GM23338 (cell line): ENCODE measurements at regions not wholly inside any gene's neighbourhood (a gene's known extent, or its start where the extent isn't known, plus 50 kb on each side); places are given as distances from the start of the nearest gene placed in this dataset.
"Not testable (repeated sequence)": the region's sequence is repeated elsewhere in the genome, so short reads cannot be mapped to it uniquely, and the experiment has no call there.

Experiments
- ATAC-seq: fragments of 200-7000 bp; cut with Tn5 transposase; 3 replicates; pipeline ENCODE4 v1.9.1; 2020
- DNase-seq: peaks from one replicate; pipeline ENCODE4 v3.0.0-alpha.2; 2015; ENCODE audit warnings: low spot score
- H2AFZ ChIP-seq: fragments of 200-600 bp; sonication (generic); 2 replicates; pipeline ENCODE4 v1.8.0; 2016; ENCODE audit warnings: antibody characterized with exemption, mild to moderate bottlenecking, moderate library complexity
- H3F3A ChIP-seq: fragments of 200-600 bp; sonication (generic); replicated peaks from 2 replicates; pipeline ENCODE4 v1.8.0; 2017; ENCODE audit warnings: antibody characterized with exemption, mixed run types, low read depth
- H3K27ac ChIP-seq: fragments of 200-600 bp; sonication (generic); 2 replicates; pipeline ENCODE4 v1.6.1; 2016; ENCODE audit warnings: low read depth
- H3K27me3 ChIP-seq: fragments of 200-600 bp; sonication (generic); 2 replicates; pipeline ENCODE4 v1.8.0; 2016; ENCODE audit warnings: mild to moderate bottlenecking, mixed run types, moderate library complexity; ENCODE audit not compliant: insufficient read depth
- H3K36me3 ChIP-seq: fragments of 200-600 bp; sonication (generic); 2 replicates; pipeline ENCODE4 v1.8.0; 2016; ENCODE audit warnings: mild to moderate bottlenecking; ENCODE audit not compliant: insufficient read depth
- H3K4me1 ChIP-seq: fragments of 200-600 bp; sonication (generic); 2 replicates; pipeline ENCODE4 v1.8.0; 2016; ENCODE audit warnings: mild to moderate bottlenecking, moderate library complexity; ENCODE audit not compliant: insufficient read depth
- H3K4me2 ChIP-seq: fragments of 200-600 bp; sonication (generic); 2 replicates; pipeline ENCODE4 v1.7.1; 2017; ENCODE audit warnings: mixed run types
- H3K4me3 ChIP-seq: fragments of 200-600 bp; sonication (generic); 2 replicates; pipeline ENCODE4 v1.6.1; 2016; ENCODE audit warnings: mixed run types
- H3K79me2 ChIP-seq: fragments of 200-600 bp; sonication (generic); replicated peaks from 2 replicates; pipeline ENCODE4 v1.8.0; 2017; ENCODE audit warnings: mild to moderate bottlenecking; ENCODE audit not compliant: insufficient read depth
- H3K9me2 ChIP-seq: fragments of 200-600 bp; sonication (generic); 2 replicates; pipeline ENCODE4 v1.8.0; 2017; ENCODE audit not compliant: insufficient read depth
- H4K20me1 ChIP-seq: fragments of 200-600 bp; sonication (generic); replicated peaks from 2 replicates; pipeline ENCODE4 v1.8.0; 2017; ENCODE audit warnings: mild to moderate bottlenecking; ENCODE audit not compliant: insufficient read depth
- H3K27ac Mint-ChIP-seq: 2 replicates; pipeline ENCODE4 v1.8.0; 2020; ENCODE audit warnings: inconsistent platforms, mild to moderate bottlenecking, moderate library complexity, mixed read lengths
- H3K27me3 Mint-ChIP-seq: 3 replicates; pipeline ENCODE4 v1.8.0; 2022; ENCODE audit warnings: low read depth, mild to moderate bottlenecking, moderate library complexity, mixed read lengths, inconsistent platforms; ENCODE audit not compliant: insufficient read depth, poor library complexity
- H3K36me3 Mint-ChIP-seq: 3 replicates; pipeline ENCODE4 v1.8.0; 2021; ENCODE audit warnings: low read depth, mild to moderate bottlenecking, inconsistent platforms, moderate library complexity, mixed read lengths
- H3K4me1 Mint-ChIP-seq: 3 replicates; pipeline ENCODE4 v1.8.0; 2020; ENCODE audit warnings: mild to moderate bottlenecking, inconsistent platforms, mixed read lengths
- H3K4me3 Mint-ChIP-seq: 3 replicates; pipeline ENCODE4 v1.8.0; 2021; ENCODE audit warnings: moderate library complexity, mild to moderate bottlenecking, inconsistent platforms, mixed read lengths
- H3K9me3 Mint-ChIP-seq: 3 replicates; pipeline ENCODE4 v1.8.0; 2020; ENCODE audit warnings: moderate library complexity, mild to moderate bottlenecking, inconsistent platforms, mixed read lengths
- ETS1 ChIP-seq: IDR thresholded peaks from 2 replicates; pipeline ENCODE4 v1.6.1; 2016; ENCODE audit warnings: antibody characterized with exemption
- EZH2 ChIP-seq: fragments of 200-600 bp; sonication (generic); IDR thresholded peaks from one replicate; pipeline ENCODE4 v1.8.0; 2017; ENCODE audit warnings: antibody characterized with exemption, mild to moderate bottlenecking, low read depth; ENCODE audit not compliant: unreplicated experiment
- EZH2phosphoT487 ChIP-seq: fragments of 200-600 bp; sonication (generic); IDR thresholded peaks from one replicate; pipeline ENCODE4 v1.8.1; 2018; ENCODE audit warnings: antibody characterized with exemption; ENCODE audit not compliant: unreplicated experiment
- ZNF462 ChIP-seq: fragments of 250-450 bp; sonication (Bioruptor Pico); IDR thresholded peaks from 2 replicates; pipeline ENCODE4 v1.5.0; 2020; ENCODE audit warnings: mild to moderate bottlenecking, moderate library complexity

GRCh38 chr1:67611846-67612245 is 73.2 kb upstream of the GADD45A start (continued):
- TF ChIP-seq ZNF462 (CRISPR knock-in tag), result no peak

GRCh38 chr1:67612788-67613241 is 72.2 kb upstream of the GADD45A start:
- Mint-ChIP-seq H3K4me1 (no peaks in the 10 kb centered on the region; the same call in 2 of the 3 replicates), H3K27ac (no peak overlapping the region), H3K9me3 (no peaks in the 10 kb centered on the region), H3K4me3 (no peak overlapping the region), H3K36me3 (no peaks in the 10 kb centered on the region), H3K27me3 (no peaks in the 10 kb centered on the region)
- Histone ChIP-seq H3K79me2 (no peaks in the 10 kb centered on the region), H3K27ac (no peak overlapping the region), H3K27me3 (no peaks in the 10 kb centered on the region), H4K20me1 (no peaks in the 10 kb centered on the region), H3K9me2 (no peaks in the 10 kb centered on the region), H3K36me3 (no peaks in the 10 kb centered on the region), H3K4me2 (no peak overlapping the region), H3F3A (no peaks in the 10 kb centered on the region), H2AFZ (peak overlapping the region; percentile 56; the same call in 1 of the 2 replicates), H3K4me3 (no peak overlapping the region), H3K4me1 (no peaks in the 10 kb centered on the region)
- ATAC-seq (no peak; the same call in 2 of the 3 replicates), DNase-seq (no peak)
- TF ChIP-seq ETS1, result no peak
- no peak for TF ChIP-seq EZH2
- no peak for TF ChIP-seq EZH2phosphoT487

- H4K20me1 ChIP-seq, H3K79me2 ChIP-seq, H3K27ac ChIP-seq, H3K36me3 Mint-ChIP-seq, H3K27me3 ChIP-seq, H3K4me3 Mint-ChIP-seq, H3K27me3 Mint-ChIP-seq, H3K4me3 ChIP-seq, H3K4me2 ChIP-seq, H3K4me1 ChIP-seq, H3F3A ChIP-seq, H3K27ac Mint-ChIP-seq, H3K9me3 Mint-ChIP-seq, DNase-seq, H3K36me3 ChIP-seq, ATAC-seq, H3K9me2 ChIP-seq, H3K4me1 Mint-ChIP-seq: not testable (repeated sequence)
- H2AFZ ChIP-seq, result peak overlapping the region; percentile 56; the same call in 1 of the 2 replicates
These were observed 71.5 kb upstream of the GADD45A start for GRCh38 chr1:67613479-67613878.
